OCI-LY7 (cell line): ENCODE measurements at regions not wholly inside any gene's neighbourhood (a gene's known extent, or its start where the extent isn't known, plus 50 kb on each side); places are given as distances from the start of the nearest gene placed in this dataset.

Experiments used
- BruUV-seq: library from RNA; stranded (reverse); fragments of 400-500 nt; replicated peaks from 2 replicates; lab custom pipeline; 2021; lab: Mats Ljungman, UMichigan
- CTCF ChIA-PET: fragments of 300-600 bp; sonication (Branson Sonifier 250); formaldehyde crosslinking; loops from one replicate; lab custom pipeline; 2022; ENCODE audit warnings: antibody characterized with exemption; ENCODE audit not compliant: unreplicated experiment; lab: Charles Lee
- POLR2A ChIA-PET: fragments of 300-600 bp; sonication (Branson Sonifier 250); formaldehyde crosslinking; loops from one replicate; lab custom pipeline; 2022; ENCODE audit warnings: antibody characterized with exemption; lab: Charles Lee
- DNase-seq: peaks from one replicate; pipeline ENCODE4 v3.0.0-alpha.2; 2015; ENCODE audit warnings: low spot score
- H2AFZ ChIP-seq: fragments of 200-600 bp; sonication (generic), shearing (Covaris generic); 2 replicates; pipeline ENCODE4 v1.6.1; 2014; ENCODE audit warnings: mild to moderate bottlenecking, antibody characterized with exemption, low read length, moderate library complexity
- H3K27ac ChIP-seq: fragments of 200-600 bp; sonication (generic); 2 replicates; pipeline ENCODE4 v1.5.1; 2014; ENCODE audit warnings: mixed run types, low read depth, mild to moderate bottlenecking, moderate library complexity, low read length, inconsistent platforms; ENCODE audit not compliant: poor library complexity, severe bottlenecking
- H3K36me3 ChIP-seq: fragments of 200-600 bp; sonication (generic); 2 replicates; pipeline ENCODE4 v1.6.1; 2014; ENCODE audit warnings: mild to moderate bottlenecking, antibody characterized with exemption, low read length, moderate library complexity, mixed read lengths; ENCODE audit not compliant: insufficient read depth
- H3K4me1 ChIP-seq: fragments of 200-600 bp; sonication (generic); 2 replicates; pipeline ENCODE4 v1.5.1; 2014; ENCODE audit warnings: mild to moderate bottlenecking, low read length; ENCODE audit not compliant: insufficient read depth, poor library complexity, severe bottlenecking
- H3K4me2 ChIP-seq: fragments of 200-600 bp; sonication (generic); 2 replicates; pipeline ENCODE4 v1.6.1; 2014; ENCODE audit warnings: mild to moderate bottlenecking, low read length
- H3K4me3 ChIP-seq: fragments of 200-600 bp; sonication (generic); 2 replicates; pipeline ENCODE4 v1.5.1; 2014; ENCODE audit warnings: mild to moderate bottlenecking, low read depth, low read length; ENCODE audit not compliant: poor library complexity, severe bottlenecking
- H3K79me2 ChIP-seq: fragments of 200-600 bp; sonication (generic); 2 replicates; pipeline ENCODE4 v1.6.1; 2016; ENCODE audit warnings: low read depth, mild to moderate bottlenecking, low read length, moderate library complexity, mixed read lengths; ENCODE audit not compliant: insufficient read depth
- H3K9me2 ChIP-seq: fragments of 200-600 bp; sonication (generic); 2 replicates; pipeline ENCODE4 v1.6.1; 2016; ENCODE audit warnings: mild to moderate bottlenecking, low read length, mixed read lengths; ENCODE audit not compliant: insufficient read depth
- H3K9me3 ChIP-seq: fragments of 200-600 bp; sonication (generic); 2 replicates; pipeline ENCODE4 v1.6.1; 2014; ENCODE audit warnings: mild to moderate bottlenecking, mixed run types, low read length, mixed read lengths
- H4K20me1 ChIP-seq: fragments of 200-600 bp; sonication (generic); 2 replicates; pipeline ENCODE4 v1.6.1; 2014; ENCODE audit warnings: mild to moderate bottlenecking, antibody characterized with exemption, low read length, moderate library complexity, mixed read lengths; ENCODE audit not compliant: insufficient read depth
- CTCF ChIP-seq: fragments of 200-600 bp; sonication (generic); conservative IDR thresholded peaks from 2 replicates; pipeline ENCODE4 v1.5.1; 2014; ENCODE audit warnings: mild to moderate bottlenecking, antibody characterized with exemption, low read length, moderate library complexity, mixed read lengths
- EZH2phosphoT487 ChIP-seq: fragments of 200-600 bp; sonication (generic); IDR thresholded peaks from 2 replicates; pipeline ENCODE4 v1.6.1; 2018; ENCODE audit warnings: low read depth, borderline replicate concordance, mild to moderate bottlenecking, mixed run types, antibody characterized with exemption, low read length, moderate library complexity, mixed read lengths
- intact Hi-C: fragments of 100-400 bp; cut with micrococcal nuclease; formaldehyde crosslinking; loops from one replicate; pipeline ENCODE4 v1.10.0; 2022; ENCODE audit not compliant: unreplicated experiment

- H3K9me3 ChIP-seq: no peaks in the 10 kb centered on the region
- H3K9me2 ChIP-seq: no peaks in the 10 kb centered on the region
- ChIA-PET POLR2A (no interaction called here), CTCF (no interaction called here)
- no peaks in the 10 kb centered on the region for H4K20me1 ChIP-seq
- H3K4me3 ChIP-seq: no peak overlapping the region
- H3K36me3 ChIP-seq: no peaks in the 10 kb centered on the region
- H3K79me2 ChIP-seq: no peaks in the 10 kb centered on the region
- H3K4me1 ChIP-seq: no peaks in the 10 kb centered on the region
- H3K4me2 ChIP-seq: no peak overlapping the region
- no TSS peak for BruUV-seq
- no peak for DNase-seq
- TF ChIP-seq EZH2phosphoT487: no peak
- no peak overlapping the region for H2AFZ ChIP-seq
- no peak overlapping the region for H3K27ac ChIP-seq
- intact Hi-C loops: loop anchor here (10.0 kb wide), 2 partner anchors 238 to 268 kb away; no protein-coding TSS in a partner anchor
Measured at GRCh38 chr2:121087117-121087516, 197.9 kb downstream of the TFCP2L1 start.

GRCh38 chr2:121088251-121089165 is 196.5 kb downstream of the TFCP2L1 start:
- POLR2A ChIA-PET: no interaction called here
- Histone ChIP-seq H3K4me3 (no peak overlapping the region), H3K27ac (no peak overlapping the region), H3K4me1 (no peaks in the 10 kb centered on the region), H3K9me3 (no peaks in the 10 kb centered on the region), H2AFZ (no peak overlapping the region), H3K9me2 (no peaks in the 10 kb centered on the region), H3K36me3 (no peaks in the 10 kb centered on the region), H3K4me2 (no peak overlapping the region), H3K79me2 (no peaks in the 10 kb centered on the region), H4K20me1 (no peaks in the 10 kb centered on the region)
- no peak for DNase-seq
- no TSS peak for BruUV-seq
- intact Hi-C loops: loop anchor here (10.0 kb wide), 2 partner anchors 236 to 266 kb away; no protein-coding TSS in a partner anchor
- CTCF ChIA-PET: interaction anchor here (0.6 kb wide), 2 partner anchors 22 to 28 kb away, joined by 3 to 6 read pairs; no protein-coding TSS in a partner anchor
- TF ChIP-seq CTCF: no peak

- ChIA-PET POLR2A (no interaction called here), CTCF (no interaction called here)
- TF ChIP-seq CTCF (no peak), EZH2phosphoT487 (no peak)
- Histone ChIP-seq H4K20me1 (no peaks in the 10 kb centered on the region), H3K9me3 (no peaks in the 10 kb centered on the region), H3K4me1 (no peaks in the 10 kb centered on the region), H2AFZ (no peak overlapping the region), H3K27ac (no peak overlapping the region), H3K4me2 (no peak overlapping the region), H3K79me2 (no peaks in the 10 kb centered on the region), H3K9me2 (no peaks in the 10 kb centered on the region), H3K36me3 (no peaks in the 10 kb centered on the region), H3K4me3 (no peak overlapping the region)
- DNase-seq: no peak
- BruUV-seq: no TSS peak
- intact Hi-C loops: loop anchor here (10.0 kb wide), 2 partner anchors 236 to 266 kb away; no protein-coding TSS in a partner anchor
Measured at GRCh38 chr2:121089166-121089510, 195.9 kb downstream of the TFCP2L1 start.
